ENCODE measurements at regions not wholly inside any gene's neighbourhood (a gene's known extent, or its start where the extent isn't known, plus 50 kb on each side); places are given as distances from the start of the nearest gene placed in this dataset.

DNA sequence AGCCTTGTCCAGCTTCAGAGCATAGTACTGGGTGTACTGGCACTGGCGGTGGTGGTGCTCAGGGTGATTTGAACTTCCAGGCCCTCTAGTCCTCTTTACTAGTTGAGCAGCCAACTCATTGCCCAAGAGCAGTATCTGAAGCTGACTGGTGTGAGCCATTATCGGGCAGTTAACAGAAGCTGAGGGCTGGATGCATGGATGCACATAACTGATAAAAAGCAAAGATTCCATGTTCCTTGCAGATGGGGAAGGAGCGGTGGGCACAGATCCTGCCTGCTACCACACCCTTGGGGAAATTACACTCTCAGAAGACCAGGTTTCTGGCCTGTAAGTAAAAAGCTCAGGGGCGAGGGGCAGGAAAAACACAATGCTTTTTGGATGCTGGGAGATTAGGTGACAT, 499.4 kb upstream of the ARGLU1 start:
- Histone ChIP-seq H3K36me3 (ENCODE audit: control insufficient read depth, insufficient read depth, low read length) (no peaks in the 10 kb centered on the region), H3K27ac (ENCODE audit: low read depth, low read length) (no peak overlapping the region), H3K4me1 (ENCODE audit: control insufficient read depth, insufficient read depth, low read length) (no peaks in the 10 kb centered on the region), H3K4me3 (ENCODE audit: low read depth, low read length) (no peak overlapping the region), H3K27me3 (ENCODE audit: control insufficient read depth, insufficient read depth, low read length) (no peaks in the 10 kb centered on the region), H3K9me3 (ENCODE audit: control insufficient read depth, insufficient read depth, low read length) (no peaks in the 10 kb centered on the region)
- DNase-seq (ENCODE audit: low read depth in 4 of 6, low spot score in 6 of 6): no peak
- WGBS (ENCODE audit: insufficient coverage): 100% methylated on average over 2 of the region's 4 CpGs

DNA sequence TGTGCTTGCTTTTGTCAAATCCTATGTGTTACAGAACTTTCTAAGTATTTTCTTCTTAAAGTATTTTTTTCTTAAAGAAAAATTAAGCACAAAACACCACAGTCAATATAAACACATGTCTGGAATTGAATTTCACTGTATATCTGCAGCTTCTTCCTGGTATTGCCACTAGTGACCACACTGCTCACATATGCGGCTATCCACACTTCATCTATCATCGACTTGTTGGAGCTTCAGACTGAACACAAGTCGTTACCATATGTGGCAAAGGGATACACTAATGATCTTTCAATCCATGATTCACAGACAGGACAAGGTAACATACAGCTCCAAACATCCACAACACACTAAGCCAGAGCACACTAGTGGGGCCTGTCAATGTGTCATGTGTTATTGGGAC, 498.4 kb upstream of the ARGLU1 start:
- WGBS (ENCODE audit: insufficient coverage): 92% methylated on average over 2 of the region's 3 CpGs
- Histone ChIP-seq H3K27ac (ENCODE audit: low read depth, low read length) (no peak overlapping the region), H3K36me3 (ENCODE audit: control insufficient read depth, insufficient read depth, low read length) (no peaks in the 10 kb centered on the region), H3K27me3 (ENCODE audit: control insufficient read depth, insufficient read depth, low read length) (no peaks in the 10 kb centered on the region), H3K9me3 (ENCODE audit: control insufficient read depth, insufficient read depth, low read length) (no peaks in the 10 kb centered on the region), H3K4me3 (ENCODE audit: low read depth, low read length) (no peak overlapping the region), H3K4me1 (ENCODE audit: control insufficient read depth, insufficient read depth, low read length) (no peaks in the 10 kb centered on the region)
- DNase-seq (ENCODE audit: low read depth in 4 of 6, low spot score in 6 of 6): no peak

DNA sequence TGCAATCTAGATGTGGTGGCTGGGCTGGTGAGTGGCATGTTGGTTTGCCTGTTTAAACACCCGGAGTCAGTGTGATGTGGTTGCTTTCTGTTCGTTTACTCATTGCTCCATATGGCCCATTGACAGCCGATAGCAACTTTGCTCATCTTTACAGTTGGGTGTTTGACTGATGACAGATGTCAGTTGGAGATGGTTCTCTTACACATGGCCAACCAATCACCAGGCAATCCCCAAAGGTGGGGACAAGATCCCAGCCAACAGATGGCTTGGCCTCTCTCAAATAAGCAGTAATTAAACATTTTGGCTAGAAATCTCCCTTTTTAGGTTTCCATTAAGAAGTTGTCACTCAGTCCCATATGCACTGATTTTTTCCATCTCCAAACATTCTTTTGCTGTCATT, 497.1 kb upstream of the ARGLU1 start:
- Histone ChIP-seq H3K36me3 (ENCODE audit: control insufficient read depth, insufficient read depth, low read length) (no peaks in the 10 kb centered on the region), H3K9me3 (ENCODE audit: control insufficient read depth, insufficient read depth, low read length) (no peaks in the 10 kb centered on the region), H3K4me1 (ENCODE audit: control insufficient read depth, insufficient read depth, low read length) (no peaks in the 10 kb centered on the region), H3K4me3 (ENCODE audit: low read depth, low read length) (no peak overlapping the region), H3K27ac (ENCODE audit: low read depth, low read length) (no peak overlapping the region), H3K27me3 (ENCODE audit: control insufficient read depth, insufficient read depth, low read length) (no peaks in the 10 kb centered on the region)
- WGBS (ENCODE audit: insufficient coverage): 80% methylated on average over 1 of the region's 3 CpGs
- DNase-seq (ENCODE audit: low read depth in 4 of 6, low spot score in 6 of 6): peak in 1 of 6 donors; percentile 88

DNA sequence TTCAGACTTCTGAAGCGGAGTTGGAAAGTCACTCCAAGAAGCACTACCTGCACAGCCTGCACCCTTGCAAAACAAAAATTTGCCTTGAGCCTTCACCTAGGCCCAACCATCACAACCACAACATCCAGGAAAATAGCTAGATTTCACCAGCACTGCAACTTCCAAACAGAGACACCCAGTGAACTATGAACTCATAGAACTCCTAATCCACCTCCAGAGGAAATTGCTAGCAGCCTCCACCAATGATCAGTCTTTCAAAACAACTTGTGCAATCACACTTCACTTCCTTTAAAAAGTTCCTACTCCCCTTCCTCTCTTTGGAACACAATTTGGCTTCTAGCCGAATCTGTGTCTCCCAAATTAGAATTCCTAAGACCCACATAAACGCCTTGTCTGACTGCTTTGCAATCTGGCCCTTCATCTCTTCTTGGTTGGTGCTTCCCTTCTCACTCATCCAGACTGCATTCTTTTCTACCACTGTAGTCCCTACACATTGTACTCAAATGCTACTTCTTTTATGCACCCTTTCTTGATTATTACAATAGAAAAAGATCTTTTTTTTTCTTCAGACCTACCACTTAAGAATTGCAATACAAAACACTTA, 489.2 kb upstream of the ARGLU1 start:
- no peak overlapping the region for H3K27ac ChIP-seq (ENCODE audit: low read depth, low read length)
- no peaks in the 10 kb centered on the region for H3K4me1 ChIP-seq (ENCODE audit: control insufficient read depth, insufficient read depth, low read length)
- DNase-seq (ENCODE audit: low read depth in 4 of 6, low spot score in 6 of 6): peak in 2 of 6 donors; percentile 11 to 47
- no peaks in the 10 kb centered on the region for H3K36me3 ChIP-seq (ENCODE audit: control insufficient read depth, insufficient read depth, low read length)
- no peak overlapping the region for H3K4me3 ChIP-seq (ENCODE audit: low read depth, low read length)
- H3K9me3 ChIP-seq (ENCODE audit: control insufficient read depth, insufficient read depth, low read length): no peaks in the 10 kb centered on the region
- no peaks in the 10 kb centered on the region for H3K27me3 ChIP-seq (ENCODE audit: control insufficient read depth, insufficient read depth, low read length)
- 76% methylated on average over 3 of the region's 3 CpGs for WGBS (ENCODE audit: insufficient coverage)

DNA sequence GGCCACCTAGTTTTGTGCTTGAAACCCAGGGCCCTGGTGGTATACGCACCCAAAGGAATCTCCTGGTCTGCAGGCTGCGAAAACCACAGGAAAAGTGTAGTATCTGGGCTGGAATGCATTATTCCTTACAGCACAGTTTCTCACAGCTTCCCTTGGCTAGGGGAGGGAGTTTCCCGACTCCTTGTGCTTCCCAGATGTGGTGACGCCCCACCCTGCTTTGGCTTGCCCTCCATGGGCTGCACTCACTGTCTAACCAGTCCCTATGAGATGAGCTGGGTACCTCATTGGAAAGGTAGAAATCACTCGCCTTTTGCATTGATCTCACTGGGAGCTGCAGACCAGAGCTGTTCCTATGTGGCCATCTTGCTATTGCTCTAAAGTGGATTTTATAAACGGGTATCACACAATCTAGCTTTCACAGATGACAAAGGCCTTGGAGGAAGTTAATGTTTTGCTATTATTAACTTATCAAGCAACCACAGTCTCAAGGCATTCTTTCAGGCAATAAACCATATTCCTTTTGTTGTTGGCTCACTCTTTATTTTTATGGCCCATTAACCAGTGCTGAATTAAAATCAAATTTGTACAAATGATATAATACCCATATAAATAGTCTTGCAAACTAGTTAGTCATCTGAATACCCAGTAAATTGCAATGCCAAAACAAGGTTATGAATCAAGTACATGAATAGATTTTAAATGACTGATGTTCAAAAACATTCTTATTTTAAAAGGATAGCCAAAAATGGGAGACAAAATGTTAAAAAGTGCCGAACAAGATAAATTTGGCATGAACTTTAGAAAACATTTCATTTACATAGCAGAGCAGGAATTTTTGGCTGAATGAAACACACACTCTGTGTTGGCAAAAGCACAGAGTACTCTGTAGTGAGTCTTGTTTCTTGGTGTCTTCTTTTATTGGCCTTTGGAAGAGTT, 475.4 kb upstream of the ARGLU1 start:
- Histone ChIP-seq H3K36me3 (ENCODE audit: control insufficient read depth, insufficient read depth, low read length) (no peaks in the 10 kb centered on the region), H3K9me3 (ENCODE audit: control insufficient read depth, insufficient read depth, low read length) (no peaks in the 10 kb centered on the region), H3K27me3 (ENCODE audit: control insufficient read depth, insufficient read depth, low read length) (no peaks in the 10 kb centered on the region), H3K4me1 (ENCODE audit: control insufficient read depth, insufficient read depth, low read length) (peaks cover 4% of the 10 kb centered on the region), H3K4me3 (ENCODE audit: low read depth, low read length) (no peak overlapping the region), H3K27ac (ENCODE audit: low read depth, low read length) (no peak overlapping the region)
- 82% methylated on average over 3 of the region's 7 CpGs for WGBS (ENCODE audit: insufficient coverage)
- DNase-seq (ENCODE audit: low read depth in 4 of 6, low spot score in 6 of 6): peak in 2 of 6 donors; percentile 41 to 75

DNA sequence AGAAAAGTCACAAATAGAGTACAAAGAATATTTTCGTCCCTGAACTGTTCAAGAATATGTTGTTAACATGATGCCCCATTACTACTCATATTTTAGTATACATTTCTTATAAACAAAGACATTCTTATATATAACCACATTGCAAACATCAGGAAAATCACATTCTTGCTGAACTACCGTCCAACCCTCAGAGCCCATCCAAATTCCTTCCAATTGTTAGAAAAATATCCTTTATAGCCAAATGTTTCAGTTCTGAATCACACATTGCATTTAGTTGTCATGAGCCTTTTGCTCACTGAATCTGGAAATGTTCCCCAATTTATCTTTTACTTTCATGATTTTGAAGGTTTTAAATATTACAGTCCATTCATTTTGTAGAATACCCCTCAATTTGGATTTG, 467.8 kb upstream of the ARGLU1 start:
- DNase-seq (ENCODE audit: low read depth in 4 of 6, low spot score in 6 of 6): no peak
- Histone ChIP-seq H3K4me1 (ENCODE audit: control insufficient read depth, insufficient read depth, low read length) (no peaks in the 10 kb centered on the region), H3K27me3 (ENCODE audit: control insufficient read depth, insufficient read depth, low read length) (no peaks in the 10 kb centered on the region), H3K9me3 (ENCODE audit: control insufficient read depth, insufficient read depth, low read length) (no peaks in the 10 kb centered on the region), H3K4me3 (ENCODE audit: low read depth, low read length) (no peak overlapping the region), H3K36me3 (ENCODE audit: control insufficient read depth, insufficient read depth, low read length) (no peaks in the 10 kb centered on the region), H3K27ac (ENCODE audit: low read depth, low read length) (no peak overlapping the region)
- WGBS (ENCODE audit: insufficient coverage): no CpG with 5 or more reads among the region's 2 CpGs

DNA sequence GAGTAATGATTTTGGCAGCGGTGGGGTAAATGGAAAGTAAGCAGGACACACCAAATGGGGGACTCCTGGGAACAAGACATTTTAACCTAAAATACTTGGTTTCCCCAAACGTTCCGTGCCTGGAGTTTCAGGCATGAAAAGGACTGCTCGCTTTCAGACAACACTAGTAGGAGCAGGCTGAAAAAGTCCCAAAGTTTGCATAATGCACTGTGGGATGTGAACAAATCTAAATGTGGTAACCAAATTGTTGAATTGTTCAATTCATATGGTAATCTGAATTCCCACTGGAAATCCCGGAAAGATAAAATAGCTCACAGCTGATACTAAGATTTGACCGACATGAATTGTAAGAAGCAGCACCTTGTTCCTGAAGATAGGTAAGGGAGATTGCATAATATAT, 467.2 kb upstream of the ARGLU1 start:
- H3K36me3 ChIP-seq (ENCODE audit: control insufficient read depth, insufficient read depth, low read length): no peaks in the 10 kb centered on the region
- WGBS (ENCODE audit: insufficient coverage): 81% methylated on average over 3 of the region's 6 CpGs
- DNase-seq (ENCODE audit: low read depth in 4 of 6, low spot score in 6 of 6): no peak
- no peaks in the 10 kb centered on the region for H3K9me3 ChIP-seq (ENCODE audit: control insufficient read depth, insufficient read depth, low read length)
- H3K27me3 ChIP-seq (ENCODE audit: control insufficient read depth, insufficient read depth, low read length): no peaks in the 10 kb centered on the region
- no peak overlapping the region for H3K27ac ChIP-seq (ENCODE audit: low read depth, low read length)
- no peak overlapping the region for H3K4me3 ChIP-seq (ENCODE audit: low read depth, low read length)
- H3K4me1 ChIP-seq (ENCODE audit: control insufficient read depth, insufficient read depth, low read length): no peaks in the 10 kb centered on the region

DNA sequence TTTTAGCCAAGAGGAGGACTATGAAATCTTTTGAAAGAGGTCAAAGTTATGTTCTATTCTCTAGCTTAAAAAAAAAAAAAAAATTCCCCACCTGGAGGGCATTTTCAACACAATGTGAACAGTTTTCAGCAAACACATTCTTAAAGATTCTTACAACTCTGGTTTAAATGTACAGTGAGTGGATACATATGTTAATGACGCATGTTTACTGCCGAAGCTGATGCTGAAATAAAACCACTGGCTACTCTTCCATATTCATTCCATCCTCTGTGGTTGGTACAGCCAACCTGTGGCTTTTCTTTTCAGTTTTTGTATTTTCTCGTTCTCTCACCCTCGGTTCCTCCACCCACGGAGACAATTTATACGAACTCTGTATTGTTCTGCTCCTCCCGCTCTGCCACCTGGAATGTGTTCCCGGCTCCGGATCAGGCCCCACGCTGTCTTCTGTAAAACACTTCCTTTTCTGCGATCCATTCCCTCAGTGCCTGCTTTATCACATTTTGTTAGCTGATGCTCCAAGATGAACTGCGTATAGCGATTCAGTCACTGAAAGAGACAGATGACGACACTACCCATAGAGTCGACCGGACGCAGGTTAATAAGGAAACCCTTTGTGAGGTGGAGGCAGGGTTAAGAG, 466.4 kb upstream of the ARGLU1 start:
- H3K27ac ChIP-seq (ENCODE audit: low read depth, low read length): no peak overlapping the region
- no peak overlapping the region for H3K4me3 ChIP-seq (ENCODE audit: low read depth, low read length)
- no peaks in the 10 kb centered on the region for H3K36me3 ChIP-seq (ENCODE audit: control insufficient read depth, insufficient read depth, low read length)
- DNase-seq (ENCODE audit: low read depth in 4 of 6, low spot score in 6 of 6): no peak
- no peaks in the 10 kb centered on the region for H3K27me3 ChIP-seq (ENCODE audit: control insufficient read depth, insufficient read depth, low read length)
- 80% methylated on average over 16 of the region's 17 CpGs for WGBS (ENCODE audit: insufficient coverage)
- H3K4me1 ChIP-seq (ENCODE audit: control insufficient read depth, insufficient read depth, low read length): no peaks in the 10 kb centered on the region
- H3K9me3 ChIP-seq (ENCODE audit: control insufficient read depth, insufficient read depth, low read length): no peaks in the 10 kb centered on the region

DNA sequence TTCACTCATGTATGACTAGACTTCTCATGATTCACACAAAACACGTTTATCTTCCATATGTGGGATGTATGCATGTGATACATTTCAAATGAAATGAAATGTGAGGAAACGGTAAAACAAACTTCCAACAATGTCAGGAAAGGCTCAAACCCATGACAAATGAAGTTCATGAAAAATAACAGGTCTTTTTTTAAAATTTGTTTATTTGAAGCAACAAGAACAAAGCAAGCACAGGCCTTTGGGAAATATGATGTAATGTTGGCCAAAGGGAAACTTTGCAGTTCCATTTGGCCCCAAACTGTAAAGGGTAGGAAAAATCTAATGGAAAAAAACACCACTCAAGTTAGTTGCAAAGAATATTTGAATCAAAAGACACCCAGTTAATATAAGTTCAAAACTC, 463.8 kb upstream of the ARGLU1 start:
- H3K27me3 ChIP-seq (ENCODE audit: control insufficient read depth, insufficient read depth, low read length): no peaks in the 10 kb centered on the region
- H3K9me3 ChIP-seq (ENCODE audit: control insufficient read depth, insufficient read depth, low read length): no peaks in the 10 kb centered on the region
- H3K4me1 ChIP-seq (ENCODE audit: control insufficient read depth, insufficient read depth, low read length): no peaks in the 10 kb centered on the region
- no peak overlapping the region for H3K4me3 ChIP-seq (ENCODE audit: low read depth, low read length)
- DNase-seq (ENCODE audit: low read depth in 4 of 6, low spot score in 6 of 6): no peak
- H3K36me3 ChIP-seq (ENCODE audit: control insufficient read depth, insufficient read depth, low read length): no peaks in the 10 kb centered on the region
- WGBS (ENCODE audit: insufficient coverage): no CpG with 5 or more reads among the region's 2 CpGs
- H3K27ac ChIP-seq (ENCODE audit: low read depth, low read length): no peak overlapping the region
